Transverse colon (tissue), 3 donors: ENCODE measurements at regions not wholly inside any gene's neighbourhood (a gene's known extent, or its start where the extent isn't known, plus 50 kb on each side); places are given as distances from the start of the nearest gene placed in this dataset.

ENCODE experiments used
- CTCF ChIP-seq, 5 experiments: fragments of 200-600 bp in 3 of 5; fragments of 450-650 bp in 2 of 5; sonication (generic) in 3 of 5; IDR thresholded peaks; 1 replicate in 2 of 5; 2 replicates in 3 of 5; pipeline ENCODE4 v1.5.1; 2016 to 2017; ENCODE audit warnings: antibody characterized with exemption in 5 of 5, inconsistent platforms in 3 of 5, mild to moderate bottlenecking in 2 of 5, moderate library complexity in 1 of 5
- EP300 ChIP-seq: sonication (generic); formaldehyde crosslinking; IDR thresholded peaks from one replicate; pipeline ENCODE4 v1.6.1; 2017; ENCODE audit warnings: antibody characterized with exemption, low read depth

- TF ChIP-seq EP300 = no peak
- TF ChIP-seq CTCF (IDR thresholded peaks at IDR 0.05) = no peak
These were observed 291.3 kb downstream of the RRAGC start for GRCh38 chr1:38568061-38568857.
